DND-41 (cell line): ENCODE measurements at regions not wholly inside any gene's neighbourhood (a gene's known extent, or its start where the extent isn't known, plus 50 kb on each side); places are given as distances from the start of the nearest gene placed in this dataset.

Source experiments
- EZH2 ChIP-seq: IDR thresholded peaks from 3 replicates; pipeline ENCODE4 v1.6.1; 2012; ENCODE audit warnings: borderline replicate concordance, low read depth, mild to moderate bottlenecking, moderate library complexity, low read length, inconsistent platforms; ENCODE audit not compliant: severe bottlenecking
- TF ChIP-seq, protein P1 (sequence below): IDR thresholded peaks from 2 replicates; pipeline ENCODE4 v1.5.1; 2012; ENCODE audit warnings: borderline replicate concordance, low read length, moderate library complexity, mild to moderate bottlenecking; ENCODE audit not compliant: poor library complexity, severe bottlenecking; ENCODE audit errors: extremely low read depth

DNA sequence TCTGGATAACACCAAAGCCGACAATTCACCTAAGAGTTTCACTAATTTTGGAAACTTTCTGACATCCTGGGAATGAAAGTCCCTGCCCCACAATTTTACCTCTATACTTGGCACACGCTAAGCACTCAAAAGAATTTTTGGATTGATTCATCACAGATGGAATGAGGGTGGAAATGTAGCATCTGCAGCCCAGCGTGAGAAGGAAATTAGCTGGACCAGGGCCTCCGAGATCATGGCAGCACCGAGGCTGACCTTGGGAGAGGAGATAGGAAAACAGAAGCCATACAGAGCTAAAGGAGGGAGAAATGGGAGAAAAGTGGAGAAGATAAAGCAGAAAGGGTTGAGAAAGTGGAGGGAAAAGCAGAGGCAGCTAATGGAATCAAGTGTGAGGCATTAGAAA lies 606.6 kb upstream of the DPP6 start:
- TF ChIP-seq, protein P1, sequence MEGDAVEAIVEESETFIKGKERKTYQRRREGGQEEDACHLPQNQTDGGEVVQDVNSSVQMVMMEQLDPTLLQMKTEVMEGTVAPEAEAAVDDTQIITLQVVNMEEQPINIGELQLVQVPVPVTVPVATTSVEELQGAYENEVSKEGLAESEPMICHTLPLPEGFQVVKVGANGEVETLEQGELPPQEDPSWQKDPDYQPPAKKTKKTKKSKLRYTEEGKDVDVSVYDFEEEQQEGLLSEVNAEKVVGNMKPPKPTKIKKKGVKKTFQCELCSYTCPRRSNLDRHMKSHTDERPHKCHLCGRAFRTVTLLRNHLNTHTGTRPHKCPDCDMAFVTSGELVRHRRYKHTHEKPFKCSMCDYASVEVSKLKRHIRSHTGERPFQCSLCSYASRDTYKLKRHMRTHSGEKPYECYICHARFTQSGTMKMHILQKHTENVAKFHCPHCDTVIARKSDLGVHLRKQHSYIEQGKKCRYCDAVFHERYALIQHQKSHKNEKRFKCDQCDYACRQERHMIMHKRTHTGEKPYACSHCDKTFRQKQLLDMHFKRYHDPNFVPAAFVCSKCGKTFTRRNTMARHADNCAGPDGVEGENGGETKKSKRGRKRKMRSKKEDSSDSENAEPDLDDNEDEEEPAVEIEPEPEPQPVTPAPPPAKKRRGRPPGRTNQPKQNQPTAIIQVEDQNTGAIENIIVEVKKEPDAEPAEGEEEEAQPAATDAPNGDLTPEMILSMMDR: no peak
- no peak for TF ChIP-seq EZH2
